NAMALWA (cell line): ENCODE measurements at regions not wholly inside any gene's neighbourhood (a gene's known extent, or its start where the extent isn't known, plus 50 kb on each side); places are given as distances from the start of the nearest gene placed in this dataset.

Experiments used
- DNase-seq: peaks from one replicate; pipeline ENCODE4 v3.0.0-alpha.2; 2015; ENCODE audit warnings: low spot score

DNA sequence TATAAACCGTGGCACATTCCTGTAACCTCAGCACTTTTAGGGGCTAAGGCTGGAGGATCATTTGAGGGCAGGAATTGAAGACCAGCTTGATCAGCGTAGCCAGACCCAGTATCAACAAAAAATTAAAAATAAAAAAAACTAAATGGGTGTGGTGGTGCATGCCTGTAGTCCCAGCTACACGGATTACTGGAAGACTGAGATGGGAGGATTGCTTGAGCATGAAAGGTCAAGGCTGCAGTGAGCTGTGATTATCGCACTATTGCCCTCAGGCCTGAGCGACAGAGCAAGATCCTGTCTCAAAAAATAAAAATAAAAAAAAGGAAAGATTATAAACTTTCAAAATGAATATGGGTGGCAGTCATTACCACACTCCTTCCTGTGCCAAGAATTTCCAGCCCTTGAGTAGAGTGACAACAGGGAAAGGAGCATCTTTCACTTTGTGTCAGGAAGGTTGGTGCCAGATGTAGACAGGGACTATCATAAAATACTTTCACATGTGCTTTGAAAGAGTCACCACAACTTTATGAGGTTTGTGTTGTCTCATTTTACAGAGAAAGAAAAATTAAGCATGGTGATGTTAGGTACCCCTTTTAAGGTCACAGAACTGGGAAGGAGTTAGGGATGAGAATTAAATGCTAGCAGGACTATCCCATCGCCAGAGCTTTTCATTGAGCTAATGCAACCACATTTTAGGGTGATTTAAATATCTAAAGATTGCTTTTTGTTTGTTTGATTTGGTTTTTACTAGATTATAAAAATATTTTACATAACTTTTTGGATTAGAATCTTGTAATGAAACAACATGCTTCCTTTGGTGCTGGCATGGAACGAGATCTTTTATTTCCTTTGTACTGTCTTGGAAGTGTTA, 1617.4 kb upstream of the ACVR2A start:
- no peak for DNase-seq

GRCh38 chr2:146226077-146226476, 1618.8 kb upstream of the ACVR2A start:
- no peak for DNase-seq

DNA sequence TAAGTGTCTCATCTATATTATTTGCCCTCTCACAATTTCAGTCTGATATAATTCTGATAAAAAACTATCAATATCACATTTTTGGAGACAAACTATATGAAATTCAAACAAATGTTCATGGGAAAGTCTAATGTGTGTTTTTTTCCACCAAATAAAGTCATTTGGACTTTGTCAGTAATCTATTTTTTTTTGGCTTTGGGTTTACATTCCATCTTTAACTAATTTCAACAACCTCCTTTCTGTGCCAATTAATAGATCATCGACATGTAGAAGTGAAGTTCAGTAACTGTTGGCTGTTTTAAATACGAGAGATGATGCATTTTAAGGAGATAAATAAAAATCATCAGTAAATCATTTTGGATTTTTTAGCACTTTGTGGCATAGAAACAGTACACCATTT, 1623.0 kb upstream of the ACVR2A start:
- no peak for DNase-seq

DNA sequence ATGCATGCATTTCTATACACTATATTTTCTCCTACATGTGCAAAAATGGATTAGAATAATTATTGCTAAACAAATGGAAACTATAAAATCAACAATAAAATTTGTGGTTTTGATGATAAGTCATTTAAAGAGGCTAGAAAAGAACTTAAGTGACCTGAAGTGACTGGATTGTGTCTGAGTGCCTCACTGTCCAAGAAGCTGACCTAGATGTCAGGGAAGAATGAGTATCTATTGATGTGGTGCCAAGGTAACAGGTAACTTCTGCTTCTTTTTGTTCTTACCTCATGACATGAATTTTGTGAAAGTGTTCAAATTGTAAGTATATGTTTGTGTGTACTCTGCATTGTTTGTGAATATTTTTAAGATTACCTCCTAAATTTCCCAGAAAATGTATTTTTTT, 1623.9 kb upstream of the ACVR2A start:
- no peak for DNase-seq

- DNase-seq, result no peak
Measured at GRCh38 chr2:146214394-146214929, 1630.4 kb upstream of the ACVR2A start.

DNA sequence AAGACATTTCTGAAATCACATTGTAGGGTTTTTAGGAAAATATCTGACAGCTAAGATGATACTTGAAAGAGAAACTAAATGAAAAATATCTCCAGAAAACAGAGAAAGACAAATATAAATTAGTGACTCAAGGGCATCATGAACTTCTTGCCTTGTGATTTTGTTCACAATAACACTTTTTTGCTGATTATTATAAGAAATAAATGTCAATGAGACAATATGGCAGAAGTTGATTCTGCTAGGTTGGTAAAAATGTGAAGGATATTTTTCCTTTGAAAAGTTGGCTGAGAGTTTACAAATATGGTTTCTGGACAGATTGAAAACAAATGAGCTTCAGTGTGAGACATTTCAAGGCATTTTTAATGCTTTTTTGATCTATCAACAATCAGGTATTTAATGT, 1631.2 kb upstream of the ACVR2A start:
- DNase-seq, result no peak

DNA sequence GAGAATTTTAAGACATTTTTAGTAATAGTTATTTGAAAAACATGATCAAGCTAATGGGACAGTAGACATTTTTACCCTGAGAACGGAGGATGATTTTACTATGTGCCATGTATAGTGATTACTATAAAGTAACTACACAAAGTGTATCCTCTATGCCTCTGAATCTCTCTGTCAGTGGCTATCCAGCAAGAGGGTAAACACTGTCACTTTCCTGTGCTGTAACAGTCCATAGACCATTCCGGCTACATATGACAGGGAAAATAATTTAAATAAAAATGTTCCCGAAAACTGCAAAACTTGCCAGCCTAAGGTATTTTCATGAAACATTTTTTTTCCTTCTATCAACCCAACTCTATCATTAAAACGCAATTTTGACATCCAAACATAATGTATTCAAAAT, 1632.2 kb upstream of the ACVR2A start:
- DNase-seq, result no peak

DNA sequence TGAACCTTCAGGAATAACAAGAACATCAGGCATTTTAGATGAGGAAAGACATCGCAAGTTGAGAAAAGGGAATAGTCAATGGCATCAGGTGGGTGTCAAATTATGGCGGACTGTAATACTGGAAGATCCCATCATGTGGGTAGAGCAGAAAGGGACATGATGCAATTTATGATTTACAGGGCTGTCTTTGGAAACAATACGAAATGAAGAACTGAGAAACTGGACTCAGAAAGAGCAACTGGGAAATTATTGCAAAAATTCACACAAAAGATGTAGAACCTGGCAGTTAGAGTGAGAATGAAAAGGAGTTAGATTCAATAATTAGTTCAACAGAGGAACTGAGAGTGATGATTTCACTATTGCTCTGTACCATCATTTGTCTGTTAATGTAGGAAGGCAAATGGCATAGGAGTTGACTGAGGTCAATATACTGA, 1635.0 kb upstream of the ACVR2A start:
- DNase-seq, result no peak

GRCh38 chr2:146207901-146208300, 1636.9 kb upstream of the ACVR2A start:
- DNase-seq, result no peak

GRCh38 chr2:146207417-146207816, 1637.4 kb upstream of the ACVR2A start:
- no peak for DNase-seq

DNA sequence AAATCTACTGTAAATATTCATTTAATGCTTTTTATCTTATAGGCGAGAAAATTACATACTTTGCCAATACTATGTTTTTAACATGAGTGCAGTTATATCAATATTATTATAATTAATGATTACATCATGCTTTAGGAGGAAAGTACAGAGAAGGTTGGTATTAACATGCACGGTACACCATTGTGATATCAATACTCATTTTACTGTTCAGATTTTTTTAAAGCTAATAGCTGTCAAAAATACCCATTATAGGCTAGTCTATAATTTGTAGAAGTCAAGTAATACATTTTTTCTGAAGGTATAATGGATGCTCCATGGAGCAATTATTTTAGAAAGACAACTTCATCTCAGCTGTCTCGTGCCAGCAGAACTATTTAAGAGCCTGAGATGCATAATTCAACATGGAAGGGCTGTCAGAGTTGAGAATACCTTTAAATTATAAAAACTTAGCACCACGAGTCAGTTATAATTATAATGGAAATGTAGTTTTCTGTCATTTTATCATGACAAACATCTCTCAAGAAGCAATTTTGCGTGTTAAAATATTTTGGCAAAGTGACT, 1641.7 kb upstream of the ACVR2A start:
- DNase-seq, result no peak

DNA sequence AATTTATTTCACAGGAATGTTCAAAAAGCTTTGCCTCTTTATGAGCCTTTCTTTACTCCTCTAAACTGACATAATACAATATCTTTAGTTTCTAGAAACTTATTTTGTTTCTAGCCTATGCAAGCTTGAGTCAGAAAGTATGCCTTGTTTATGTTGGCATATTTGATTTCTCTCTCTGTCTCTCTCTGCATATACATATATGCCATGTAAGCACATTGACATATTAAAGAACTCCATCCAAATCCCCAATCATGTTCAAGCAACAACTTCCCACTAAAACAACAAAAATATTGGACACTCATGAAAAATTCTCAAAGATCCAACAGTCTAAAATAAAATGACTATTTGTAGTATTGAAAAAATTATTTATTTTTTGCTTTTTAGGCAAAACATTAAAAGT, 1651.2 kb upstream of the ACVR2A start:
- DNase-seq, result no peak

- DNase-seq, result no peak
Measured at GRCh38 chr2:146189541-146189940, 1655.3 kb upstream of the ACVR2A start.

DNA sequence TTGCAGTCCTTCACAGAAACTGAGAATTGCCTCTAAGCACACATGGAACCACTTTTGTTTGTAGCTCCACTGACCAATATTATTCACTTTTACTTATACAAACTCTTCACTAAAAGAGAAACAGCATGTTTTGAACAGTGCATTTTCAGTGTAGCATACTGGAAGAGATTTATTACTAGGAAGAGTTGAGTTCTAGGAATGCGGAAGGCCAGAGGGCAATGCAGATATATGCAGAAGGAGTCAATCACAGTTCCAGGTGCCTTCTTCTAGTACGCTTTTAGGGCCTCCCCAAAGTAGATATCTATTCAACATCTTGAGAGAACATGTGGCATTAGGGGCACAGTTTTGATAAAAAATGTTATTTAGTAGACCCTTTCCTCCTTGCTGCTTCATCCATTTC, 1654.0 kb upstream of the ZEB2 start:
- DNase-seq, result no peak

GRCh38 chr2:146161256-146161882, 1641.5 kb upstream of the ZEB2 start:
- DNase-seq, result no peak

GRCh38 chr2:146158072-146158674, 1638.3 kb upstream of the ZEB2 start:
- DNase-seq, result no peak

DNA sequence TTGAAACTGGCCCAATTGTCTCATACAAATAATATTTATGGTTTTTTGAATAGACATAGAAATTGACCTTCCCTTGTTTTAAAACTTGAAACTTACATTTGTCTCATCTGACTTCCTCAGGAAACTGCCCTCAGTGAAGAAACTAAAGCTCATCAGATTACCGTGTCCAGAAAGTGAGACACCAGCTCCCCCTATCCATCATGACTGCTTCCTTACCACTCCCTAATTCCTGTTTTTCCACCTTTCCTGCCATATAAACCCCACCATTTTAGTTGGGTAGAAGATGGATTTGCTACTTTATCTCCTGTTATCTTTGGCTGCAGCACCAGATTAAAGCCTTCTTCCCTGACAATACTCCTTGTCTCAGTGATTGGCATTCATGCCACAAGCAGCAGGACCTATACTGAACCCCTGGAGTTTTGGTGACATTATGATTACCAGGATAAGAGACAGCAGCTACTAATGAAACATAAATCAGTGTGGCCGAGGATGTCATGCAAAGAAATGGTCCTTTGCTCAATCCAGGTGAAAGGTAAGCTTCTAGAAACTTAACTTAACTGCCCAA, 1627.6 kb upstream of the ZEB2 start:
- DNase-seq, result no peak

GRCh38 chr2:146143971-146144370, 1624.1 kb upstream of the ZEB2 start:
- no peak for DNase-seq

- no peak for DNase-seq
Measured at GRCh38 chr2:146138820-146139219, 1618.9 kb upstream of the ZEB2 start.

DNA sequence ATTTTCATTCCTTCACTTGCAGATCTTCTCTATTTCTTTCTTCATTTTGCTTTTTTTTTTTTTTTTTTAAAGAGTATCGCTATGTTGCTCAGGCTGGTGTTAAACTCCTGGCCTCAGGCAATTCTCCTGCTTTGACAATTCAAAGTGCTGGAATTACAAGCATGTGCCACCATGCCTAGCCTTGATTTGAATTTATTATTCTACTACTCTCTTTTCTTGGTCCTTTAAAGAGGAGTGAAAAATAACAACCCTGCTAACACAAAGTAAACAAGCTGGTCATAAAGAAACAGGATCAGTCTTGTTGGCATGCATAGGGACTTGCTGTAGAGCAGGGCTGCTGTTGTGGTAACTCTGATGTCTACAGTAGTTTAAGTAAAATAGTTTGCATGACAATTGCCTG, 1615.3 kb upstream of the ZEB2 start:
- no peak for DNase-seq

GRCh38 chr2:146131785-146132184, 1611.9 kb upstream of the ZEB2 start:
- no peak for DNase-seq

- no peak for DNase-seq
Measured at GRCh38 chr2:146131048-146131447, 1611.1 kb upstream of the ZEB2 start.
